HEK293T (cell line): ENCODE measurements at regions not wholly inside any gene's neighbourhood (a gene's known extent, or its start where the extent isn't known, plus 50 kb on each side); places are given as distances from the start of the nearest gene placed in this dataset.

Experiments
- ARNT ChIP-seq: fragments of 450-650 bp; IDR thresholded peaks from 2 replicates; pipeline ENCODE4 v1.6.1; 2017; ENCODE audit warnings: mild to moderate bottlenecking
- BHLHE40 ChIP-seq: fragments of 450-650 bp; IDR thresholded peaks from 2 replicates; pipeline ENCODE4 v1.6.1; 2016; ENCODE audit warnings: mild to moderate bottlenecking, moderate library complexity, borderline replicate concordance
- CTBP1 ChIP-seq: fragments of 450-650 bp; IDR thresholded peaks from 2 replicates; pipeline ENCODE4 v1.6.1; 2016; ENCODE audit warnings: borderline replicate concordance
- ELF4 ChIP-seq: fragments of 450-650 bp; IDR thresholded peaks from 2 replicates; pipeline ENCODE4 v1.6.1; 2017; ENCODE audit warnings: antibody characterized with exemption
- FOXA1 ChIP-seq: fragments of 450-650 bp; IDR thresholded peaks from 2 replicates; pipeline ENCODE4 v1.6.1; 2016; ENCODE audit warnings: mild to moderate bottlenecking
- FOXK2 ChIP-seq: fragments of 450-650 bp; IDR thresholded peaks from 2 replicates; pipeline ENCODE4 v1.6.1; 2016; ENCODE audit warnings: mild to moderate bottlenecking
- FOXM1 ChIP-seq: fragments of 450-650 bp; IDR thresholded peaks from 2 replicates; pipeline ENCODE4 v1.6.1; 2017; ENCODE audit warnings: mild to moderate bottlenecking, borderline replicate concordance
- HDGF ChIP-seq: fragments of 450-650 bp; IDR thresholded peaks from 2 replicates; pipeline ENCODE4 v1.6.1; 2017; ENCODE audit warnings: antibody characterized with exemption, borderline replicate concordance
- L3MBTL2 ChIP-seq: fragments of 450-650 bp; conservative IDR thresholded peaks from 2 replicates; pipeline ENCODE4 v1.6.1; 2016; ENCODE audit warnings: mild to moderate bottlenecking
- LEF1 ChIP-seq: fragments of 450-650 bp; IDR thresholded peaks from 2 replicates; pipeline ENCODE4 v1.6.1; 2017; ENCODE audit warnings: mild to moderate bottlenecking, borderline replicate concordance
- SP1 ChIP-seq: fragments of 450-650 bp; IDR thresholded peaks from 2 replicates; pipeline ENCODE4 v1.6.1; 2017
- SUZ12 ChIP-seq: fragments of 450-650 bp; IDR thresholded peaks from 2 replicates; pipeline ENCODE4 v1.6.1; 2016; ENCODE audit warnings: mild to moderate bottlenecking
- TARDBP ChIP-seq: fragments of 450-650 bp; IDR thresholded peaks from 2 replicates; pipeline ENCODE4 v1.6.1; 2016
- TF ChIP-seq, protein P1 (sequence below): fragments of 450-650 bp; IDR thresholded peaks from 2 replicates; pipeline ENCODE4 v1.6.1; 2016

DNA sequence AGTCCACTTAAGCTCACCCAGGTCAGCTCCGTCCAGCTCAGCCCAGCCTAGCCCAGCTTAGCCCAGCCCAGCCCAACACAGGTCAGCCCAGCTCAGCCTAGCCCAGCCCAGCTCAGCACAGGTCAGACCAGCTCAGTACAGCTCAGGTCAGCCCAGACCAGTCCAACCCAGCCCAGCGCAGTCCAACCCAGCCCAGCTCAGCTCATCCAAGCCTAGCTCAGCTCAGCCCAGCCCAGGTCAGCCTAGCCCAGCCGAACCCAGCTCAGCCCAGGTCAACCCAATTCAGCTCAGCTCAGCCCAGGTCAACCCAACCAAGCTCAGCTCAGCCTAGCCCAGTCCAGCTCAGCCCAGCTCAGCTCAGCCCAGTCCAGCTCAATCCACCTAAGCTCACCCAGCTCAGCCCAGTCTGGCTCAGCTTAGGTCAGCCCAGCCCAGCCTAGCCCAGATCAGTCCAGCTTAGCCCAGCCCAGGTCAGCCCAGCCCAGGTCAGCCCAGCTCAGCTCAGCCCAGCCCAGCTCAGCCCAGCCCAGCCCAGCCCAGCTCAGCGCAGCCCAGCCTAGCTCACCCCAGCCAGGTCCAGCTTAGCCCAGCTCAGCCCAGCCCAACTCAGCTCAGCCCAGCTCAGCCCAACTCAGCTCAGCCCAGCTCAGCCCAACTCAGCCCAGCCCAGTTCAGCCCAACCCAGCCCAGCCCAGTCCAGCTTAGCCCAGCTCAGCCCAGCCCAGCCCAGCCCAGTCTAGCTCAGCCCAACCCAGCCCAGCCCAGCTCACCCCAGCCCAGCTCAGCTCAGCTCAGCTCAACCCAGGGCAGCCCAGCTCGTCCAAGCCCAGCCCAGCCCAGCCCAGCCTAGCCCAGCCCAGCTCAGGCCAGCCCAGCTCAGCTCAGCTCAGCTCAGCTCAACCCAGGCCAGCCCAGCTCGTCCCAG is 184.0 kb downstream of the TMEM121 start:
- TF ChIP-seq SUZ12 (no peak), FOXM1 (no peak), L3MBTL2 (no peak), ELF4 (no peak), HDGF (no peak), FOXK2 (no peak), CTBP1 (no peak), SP1 (no peak), FOXA1 (no peak), BHLHE40 (no peak), ARNT (no peak), LEF1 (no peak), TARDBP (no peak)
- TF ChIP-seq, protein P1, sequence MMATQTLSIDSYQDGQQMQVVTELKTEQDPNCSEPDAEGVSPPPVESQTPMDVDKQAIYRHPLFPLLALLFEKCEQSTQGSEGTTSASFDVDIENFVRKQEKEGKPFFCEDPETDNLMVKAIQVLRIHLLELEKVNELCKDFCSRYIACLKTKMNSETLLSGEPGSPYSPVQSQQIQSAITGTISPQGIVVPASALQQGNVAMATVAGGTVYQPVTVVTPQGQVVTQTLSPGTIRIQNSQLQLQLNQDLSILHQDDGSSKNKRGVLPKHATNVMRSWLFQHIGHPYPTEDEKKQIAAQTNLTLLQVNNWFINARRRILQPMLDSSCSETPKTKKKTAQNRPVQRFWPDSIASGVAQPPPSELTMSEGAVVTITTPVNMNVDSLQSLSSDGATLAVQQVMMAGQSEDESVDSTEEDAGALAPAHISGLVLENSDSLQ: no peak
